B cell (primary cell): ENCODE measurements at regions not wholly inside any gene's neighbourhood (a gene's known extent, or its start where the extent isn't known, plus 50 kb on each side); places are given as distances from the start of the nearest gene placed in this dataset.

ENCODE experiments used
- CTCF ChIP-seq: fragments of 200-600 bp; IDR thresholded peaks from one replicate; pipeline ENCODE4 v1.8.0; 2022; ENCODE audit warnings: antibody characterized with exemption, mild to moderate bottlenecking
- EZH2 ChIP-seq: IDR thresholded peaks from 2 replicates; pipeline ENCODE4 v1.6.1; 2012; ENCODE audit warnings: borderline replicate concordance, low read depth, mild to moderate bottlenecking, moderate library complexity, low read length; ENCODE audit not compliant: insufficient read depth, poor library complexity, severe bottlenecking

GRCh38 chr3:146969356-146969755 lies 364.2 kb upstream of the PLSCR5 start:
- TF ChIP-seq CTCF = no peak
- TF ChIP-seq EZH2 = no peak
